Type B pancreatic cell (in vitro differentiated cells): ENCODE measurements at regions not wholly inside any gene's neighbourhood (a gene's known extent, or its start where the extent isn't known, plus 50 kb on each side); places are given as distances from the start of the nearest gene placed in this dataset.

Experiments used
- DNase-seq: peaks from one replicate; pipeline ENCODE4 v3.0.0; 2021; ENCODE audit warnings: mixed read lengths; ENCODE audit not compliant: unreplicated experiment; ENCODE audit errors: extremely low spot score
- H3K27ac Mint-ChIP-seq: 2 replicates; pipeline ENCODE4 v1.8.0; 2021; ENCODE audit warnings: mild to moderate bottlenecking, mixed read lengths
- H3K27me3 Mint-ChIP-seq: 2 replicates; pipeline ENCODE4 v1.8.0; 2021; ENCODE audit warnings: mixed read lengths
- H3K36me3 Mint-ChIP-seq: 2 replicates; pipeline ENCODE4 v1.8.0; 2021; ENCODE audit warnings: mixed read lengths
- H3K4me1 Mint-ChIP-seq: one replicate; pipeline ENCODE4 v1.8.0; 2021; ENCODE audit warnings: mixed read lengths; ENCODE audit not compliant: unreplicated experiment
- H3K4me3 Mint-ChIP-seq: 2 replicates; pipeline ENCODE4 v1.8.0; 2021; ENCODE audit warnings: mild to moderate bottlenecking, mixed read lengths
- H3K9me3 Mint-ChIP-seq: 2 replicates; pipeline ENCODE4 v1.8.0; 2021; ENCODE audit warnings: mixed read lengths
- TF ChIP-seq, protein P1 (sequence below): fragments of 200-600 bp; sonication (generic); conservative IDR thresholded peaks from 2 replicates; pipeline ENCODE4 v1.5.0; 2021; ENCODE audit warnings: antibody characterized with exemption, mild to moderate bottlenecking

DNA sequence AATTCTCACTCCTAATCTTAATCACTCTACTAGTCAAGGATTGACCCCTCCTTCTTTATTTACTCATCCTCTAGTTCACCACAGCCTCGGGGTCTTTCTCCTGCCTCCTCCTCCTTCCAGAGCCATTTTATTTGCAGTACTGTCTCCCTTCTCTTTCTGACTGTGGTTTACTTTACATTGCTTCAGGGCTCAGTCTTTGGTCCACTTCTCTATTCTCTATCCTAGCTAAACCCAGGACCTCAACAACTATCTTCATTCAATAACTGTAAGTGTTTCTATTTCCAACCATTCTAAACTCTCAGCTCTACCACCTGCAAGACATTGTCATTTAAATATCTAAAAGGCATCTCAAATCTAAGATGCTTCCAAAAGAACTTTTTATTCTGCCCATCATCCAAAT is 493.8 kb downstream of the TTLL7 start:
- peaks cover 4% of the 10 kb centered on the region for H3K9me3 Mint-ChIP-seq
- H3K4me1 Mint-ChIP-seq: peaks cover 21% of the 10 kb centered on the region
- no peaks in the 10 kb centered on the region for H3K27me3 Mint-ChIP-seq
- H3K36me3 Mint-ChIP-seq: no peaks in the 10 kb centered on the region
- no peak overlapping the region for H3K27ac Mint-ChIP-seq
- no peak overlapping the region for H3K4me3 Mint-ChIP-seq
- DNase-seq: no peak
- TF ChIP-seq, protein P1, sequence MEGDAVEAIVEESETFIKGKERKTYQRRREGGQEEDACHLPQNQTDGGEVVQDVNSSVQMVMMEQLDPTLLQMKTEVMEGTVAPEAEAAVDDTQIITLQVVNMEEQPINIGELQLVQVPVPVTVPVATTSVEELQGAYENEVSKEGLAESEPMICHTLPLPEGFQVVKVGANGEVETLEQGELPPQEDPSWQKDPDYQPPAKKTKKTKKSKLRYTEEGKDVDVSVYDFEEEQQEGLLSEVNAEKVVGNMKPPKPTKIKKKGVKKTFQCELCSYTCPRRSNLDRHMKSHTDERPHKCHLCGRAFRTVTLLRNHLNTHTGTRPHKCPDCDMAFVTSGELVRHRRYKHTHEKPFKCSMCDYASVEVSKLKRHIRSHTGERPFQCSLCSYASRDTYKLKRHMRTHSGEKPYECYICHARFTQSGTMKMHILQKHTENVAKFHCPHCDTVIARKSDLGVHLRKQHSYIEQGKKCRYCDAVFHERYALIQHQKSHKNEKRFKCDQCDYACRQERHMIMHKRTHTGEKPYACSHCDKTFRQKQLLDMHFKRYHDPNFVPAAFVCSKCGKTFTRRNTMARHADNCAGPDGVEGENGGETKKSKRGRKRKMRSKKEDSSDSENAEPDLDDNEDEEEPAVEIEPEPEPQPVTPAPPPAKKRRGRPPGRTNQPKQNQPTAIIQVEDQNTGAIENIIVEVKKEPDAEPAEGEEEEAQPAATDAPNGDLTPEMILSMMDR: no peak

DNA sequence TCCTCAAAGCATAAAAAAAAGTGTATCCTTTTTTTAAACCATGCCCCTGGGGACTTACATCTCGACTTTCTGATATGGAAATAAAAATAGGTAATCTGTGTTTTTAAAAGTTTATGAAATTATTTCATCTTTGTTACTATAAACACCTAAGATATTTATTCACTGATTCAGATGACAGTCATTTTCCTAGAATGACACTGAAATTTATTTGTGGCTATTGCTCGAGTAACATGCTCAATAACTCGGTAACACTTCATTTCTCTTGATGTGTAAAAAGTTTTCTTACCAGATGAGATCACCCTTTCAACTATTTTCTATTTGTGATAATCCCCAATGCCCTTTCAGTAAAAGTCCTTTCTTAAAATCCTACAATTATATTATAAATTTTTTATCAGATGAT is 495.8 kb downstream of the TTLL7 start:
- TF ChIP-seq, protein P1: no peak
- no peak for DNase-seq
- H3K36me3 Mint-ChIP-seq: no peaks in the 10 kb centered on the region
- H3K4me3 Mint-ChIP-seq: no peak overlapping the region
- no peak overlapping the region for H3K27ac Mint-ChIP-seq
- peaks cover 4% of the 10 kb centered on the region for H3K9me3 Mint-ChIP-seq
- H3K27me3 Mint-ChIP-seq: no peaks in the 10 kb centered on the region
- H3K4me1 Mint-ChIP-seq: peaks cover 12% of the 10 kb centered on the region

- Mint-ChIP-seq H3K4me3 (no peak overlapping the region), H3K27ac (no peak overlapping the region), H3K27me3 (no peaks in the 10 kb centered on the region), H3K36me3 (no peaks in the 10 kb centered on the region), H3K4me1 (peaks cover 9% of the 10 kb centered on the region), H3K9me3 (peaks cover 4% of the 10 kb centered on the region)
- no peak for DNase-seq
- TF ChIP-seq, protein P1: no peak
Measured at GRCh38 chr1:83500987-83501591, 497.8 kb downstream of the TTLL7 start.

DNA sequence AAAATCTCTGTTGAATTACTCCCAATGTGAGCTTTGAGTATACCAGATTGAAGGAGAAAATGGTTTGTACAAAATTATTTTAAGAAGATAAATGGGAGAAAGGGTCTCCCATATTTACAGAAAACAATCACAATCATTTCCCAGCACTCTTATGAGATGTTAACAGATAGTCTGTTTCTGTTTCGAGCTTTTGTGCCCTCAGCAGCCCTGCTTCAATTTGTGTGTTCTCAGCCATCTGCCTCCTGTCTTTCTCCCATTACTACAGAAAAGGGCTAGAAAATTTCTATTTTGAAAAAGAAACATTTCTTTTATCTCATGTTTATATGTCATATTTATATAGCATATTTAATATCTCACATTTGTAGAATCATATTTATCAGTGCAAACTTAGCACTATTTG is 498.4 kb downstream of the TTLL7 start:
- Mint-ChIP-seq H3K27me3 (no peaks in the 10 kb centered on the region), H3K27ac (no peak overlapping the region), H3K4me1 (peaks cover 9% of the 10 kb centered on the region), H3K9me3 (peaks cover 4% of the 10 kb centered on the region), H3K36me3 (no peaks in the 10 kb centered on the region), H3K4me3 (no peak overlapping the region)
- DNase-seq: no peak
- TF ChIP-seq, protein P1: no peak

- no peak overlapping the region for H3K4me3 Mint-ChIP-seq
- no peak overlapping the region for H3K27ac Mint-ChIP-seq
- H3K36me3 Mint-ChIP-seq: no peaks in the 10 kb centered on the region
- no peaks in the 10 kb centered on the region for H3K27me3 Mint-ChIP-seq
- H3K4me1 Mint-ChIP-seq: peaks cover 9% of the 10 kb centered on the region
- H3K9me3 Mint-ChIP-seq: peaks cover 1% of the 10 kb centered on the region
- DNase-seq: no peak
- TF ChIP-seq, protein P1: no peak
Measured at GRCh38 chr1:83499998-83500397, 498.9 kb downstream of the TTLL7 start.

DNA sequence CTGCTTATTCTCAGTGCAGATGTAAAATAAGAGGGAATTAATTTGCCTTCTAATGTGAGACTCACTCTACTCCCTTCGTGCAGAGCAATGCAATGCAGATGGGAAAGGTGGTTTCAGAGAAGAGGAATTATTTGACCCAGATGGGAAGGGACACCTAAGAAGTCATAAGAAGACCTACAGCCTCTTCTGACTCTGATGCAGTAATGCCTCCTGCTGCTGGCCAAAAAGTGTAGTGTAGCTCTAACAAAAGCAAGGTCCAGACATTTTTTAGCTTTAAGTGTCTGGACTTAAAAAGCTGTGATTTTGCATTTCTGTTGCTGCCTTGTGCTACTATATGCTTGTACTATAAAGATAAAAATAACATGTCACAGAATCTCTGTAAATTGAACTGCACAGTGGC is 501.4 kb downstream of the TTLL7 start:
- no peak overlapping the region for H3K4me3 Mint-ChIP-seq
- H3K9me3 Mint-ChIP-seq: no peaks in the 10 kb centered on the region
- no peak overlapping the region for H3K27ac Mint-ChIP-seq
- TF ChIP-seq, protein P1: peak; percentile 46
- no peaks in the 10 kb centered on the region for H3K27me3 Mint-ChIP-seq
- H3K36me3 Mint-ChIP-seq: no peaks in the 10 kb centered on the region
- DNase-seq: no peak
- H3K4me1 Mint-ChIP-seq: peaks cover 9% of the 10 kb centered on the region
